ENCODE measurements at regions not wholly inside any gene's neighbourhood (a gene's known extent, or its start where the extent isn't known, plus 50 kb on each side); places are given as distances from the start of the nearest gene placed in this dataset.

- POLR2A ChIA-PET = no interaction called here
- H3K4me3 ChIP-seq (ENCODE audit: low read depth, low read length) = no peak overlapping the region
- DNase-seq (ENCODE audit: low read depth, low spot score) = no peak
- TF ChIP-seq CTCF (IDR thresholded peaks at IDR 0.05; ENCODE audit: insufficient read depth, low read length, missing control alignments) = no peak
- CTCF ChIA-PET = no interaction called here
These were observed 339.7 kb downstream of the LNPK start for GRCh38 chr2:175662335-175662734.

- ChIA-PET POLR2A (no interaction called here), CTCF (no interaction called here)
- no peak for DNase-seq (ENCODE audit: low read depth, low spot score)
- H3K4me3 ChIP-seq (ENCODE audit: low read depth, low read length) = no peak overlapping the region
- TF ChIP-seq CTCF (IDR thresholded peaks at IDR 0.05; ENCODE audit: insufficient read depth, low read length, missing control alignments) = no peak
These were observed 353.4 kb downstream of the LNPK start for GRCh38 chr2:175648577-175649063.

GRCh38 chr2:175647058-175647457 lies 355.0 kb downstream of the LNPK start:
- ChIA-PET POLR2A (no interaction called here), CTCF (no interaction called here)
- TF ChIP-seq CTCF (IDR thresholded peaks at IDR 0.05; ENCODE audit: insufficient read depth, low read length, missing control alignments) = no peak
- H3K4me3 ChIP-seq (ENCODE audit: low read depth, low read length) = no peak overlapping the region
- no peak for DNase-seq (ENCODE audit: low read depth, low spot score)

GRCh38 chr2:175640655-175641054 lies 361.4 kb downstream of the LNPK start:
- CTCF ChIA-PET = no interaction called here
- no peak for DNase-seq (ENCODE audit: low read depth, low spot score)
- POLR2A ChIA-PET = no interaction called here
- no peak overlapping the region for H3K4me3 ChIP-seq (ENCODE audit: low read depth, low read length)
- no peak for TF ChIP-seq CTCF (IDR thresholded peaks at IDR 0.05; ENCODE audit: insufficient read depth, low read length, missing control alignments)

- no peak overlapping the region for H3K4me3 ChIP-seq (ENCODE audit: low read depth, low read length)
- POLR2A ChIA-PET = no interaction called here
- TF ChIP-seq CTCF (IDR thresholded peaks at IDR 0.05; ENCODE audit: insufficient read depth, low read length, missing control alignments) = no peak
- CTCF ChIA-PET = no interaction called here
- DNase-seq (ENCODE audit: low read depth, low spot score) = no peak
These were observed 368.8 kb downstream of the LNPK start for GRCh38 chr2:175633227-175633626.

- no peak overlapping the region for H3K4me3 ChIP-seq (ENCODE audit: low read depth, low read length)
- DNase-seq (ENCODE audit: low read depth, low spot score) = no peak
- ChIA-PET POLR2A (no interaction called here), CTCF (no interaction called here)
- TF ChIP-seq CTCF (IDR thresholded peaks at IDR 0.05; ENCODE audit: insufficient read depth, low read length, missing control alignments) = no peak
These were observed 370.8 kb downstream of the LNPK start for GRCh38 chr2:175631245-175631623.

All from AG04449 (cell line).